GM12878 (cell line): ENCODE measurements at regions not wholly inside any gene's neighbourhood (a gene's known extent, or its start where the extent isn't known, plus 50 kb on each side); places are given as distances from the start of the nearest gene placed in this dataset.

Experiments used
- ATAC-seq: fragments of 200-7000 bp; cut with Tn5 transposase; 3 replicates; pipeline ENCODE4 v1.9.1; 2020; ENCODE audit warnings: mild to moderate bottlenecking, moderate library complexity
- BruUV-seq: library from RNA; stranded (reverse); fragments of 400-500 nt; replicated peaks from 2 replicates; lab custom pipeline; 2021; lab: Mats Ljungman, UMichigan
- CTCF ChIA-PET: fragments of 300-600 bp; sonication (Branson Sonifier 250); formaldehyde crosslinking; extraction: SDS; loops from one replicate; lab custom pipeline; 2021; ENCODE audit warnings: inconsistent platforms; lab: Yijun Ruan, JAX
- POLR2A ChIA-PET: fragments of 350-600 bp; formaldehyde crosslinking; extraction: SDS; loops from one replicate; lab custom pipeline; 2021; ENCODE audit warnings: inconsistent platforms; lab: Charles Lee
- RAD21 ChIA-PET: fragments of 300-600 bp; sonication (Branson Sonifier 250); formaldehyde crosslinking; loops from one replicate; lab custom pipeline; 2023; ENCODE audit warnings: antibody characterized with exemption; ENCODE audit not compliant: unreplicated experiment; lab: Charles Lee
- SMC1A ChIA-PET: fragments of 300-600 bp; sonication (Branson Sonifier 250); formaldehyde crosslinking; loops from one replicate; lab custom pipeline; 2023; ENCODE audit not compliant: unreplicated experiment, uncharacterized antibody; lab: Charles Lee
- DNase-seq: peaks from one replicate; pipeline ENCODE4 v3.0.0-alpha.2; 2011; ENCODE audit warnings: low read depth, low spot score
- FAIRE-seq: peaks from 3 replicates; lab custom pipeline; 2011; peaks lifted over from hg19 to GRCh38; lab: Jason Lieb, UNC
- H2AFZ ChIP-seq: 2 replicates; pipeline ENCODE4 v1.6.0; 2011; ENCODE audit warnings: low read depth, low read length, control low read depth; ENCODE audit not compliant: control insufficient read depth
- H3K27ac ChIP-seq: 2 replicates; pipeline ENCODE4 v1.5.1; 2011; ENCODE audit warnings: control low read depth; ENCODE audit not compliant: control insufficient read depth, insufficient read depth
- H3K27me3 ChIP-seq, 2 experiments: replicated peaks in 1 of 2; 2 replicates each; pipeline versions ENCODE4 v1.6.0 to v1.6.1; 2011; ENCODE audit warnings: low read length in 1 of 2; ENCODE audit not compliant: control insufficient read depth in 2 of 2, insufficient read depth in 2 of 2
- H3K36me3 ChIP-seq, 2 experiments: 2 replicates each; pipeline ENCODE4 v1.5.1; 2011; ENCODE audit warnings: low read length in 1 of 2; ENCODE audit not compliant: control insufficient read depth in 2 of 2, insufficient read depth in 2 of 2
- H3K4me1 ChIP-seq: 2 replicates; pipeline ENCODE4 v1.6.1; 2011; ENCODE audit warnings: mild to moderate bottlenecking, low read length, moderate library complexity, mixed read lengths; ENCODE audit not compliant: control insufficient read depth, insufficient read depth
- H3K4me2 ChIP-seq: 2 replicates; pipeline ENCODE4 v1.6.0; 2011; ENCODE audit warnings: control low read depth; ENCODE audit not compliant: control insufficient read depth, insufficient read depth
- H3K4me3 ChIP-seq: fragments of 200-600 bp; sonication (generic); 2 replicates; pipeline ENCODE4 v1.5.1; 2016
- H3K79me2 ChIP-seq: 2 replicates; pipeline ENCODE4 v1.6.0; 2011; ENCODE audit warnings: low read length; ENCODE audit not compliant: control insufficient read depth, insufficient read depth
- H3K9ac ChIP-seq: 2 replicates; pipeline ENCODE4 v1.8.0; 2011; ENCODE audit warnings: low read length, control low read depth, mixed read lengths; ENCODE audit not compliant: control insufficient read depth, insufficient read depth
- H3K9me3 ChIP-seq: replicated peaks from 3 replicates; pipeline ENCODE4 v1.5.1; 2011; ENCODE audit warnings: mild to moderate bottlenecking, low read length; ENCODE audit not compliant: control insufficient read depth, insufficient read depth
- H4K20me1 ChIP-seq: 2 replicates; pipeline ENCODE4 v1.6.0; 2011; ENCODE audit not compliant: control insufficient read depth, insufficient read depth
- ATF7 ChIP-seq: fragments of 450-650 bp; IDR thresholded peaks from 2 replicates; pipeline ENCODE4 v1.6.1; 2016; ENCODE audit warnings: low read depth, mild to moderate bottlenecking
- CHD2 ChIP-seq: IDR thresholded peaks from 2 replicates; pipeline ENCODE4 v1.6.1; 2011; ENCODE audit warnings: low read depth, low read length, improper control_type of control experiment, borderline replicate concordance
- CTCF ChIP-seq, 3 experiments: IDR thresholded peaks in 2 of 3; conservative IDR thresholded peaks in 1 of 3; 2 replicates each; pipeline ENCODE4 v1.5.1; 2011; ENCODE audit warnings: low read depth in 3 of 3, low read length in 3 of 3, mild to moderate bottlenecking in 3 of 3, control low read depth in 2 of 3, moderate library complexity in 2 of 3, inconsistent platforms in 1 of 3, mixed read lengths in 1 of 3; ENCODE audit not compliant: control insufficient read depth in 2 of 3, insufficient read depth in 1 of 3; ENCODE audit errors: extremely low read depth in 1 of 3
- DPF2 ChIP-seq: fragments of 450-650 bp; IDR thresholded peaks from 2 replicates; pipeline ENCODE4 v1.6.1; 2017; ENCODE audit warnings: mild to moderate bottlenecking
- HDAC2 ChIP-seq: fragments of 200-600 bp; sonication (generic); IDR thresholded peaks from 2 replicates; pipeline ENCODE4 v1.6.1; 2017
- LARP7 ChIP-seq: fragments of 450-650 bp; IDR thresholded peaks from 2 replicates; pipeline ENCODE4 v1.6.1; 2017; ENCODE audit warnings: mild to moderate bottlenecking
- MEF2B ChIP-seq: fragments of 450-650 bp; IDR thresholded peaks from 2 replicates; pipeline ENCODE4 v1.6.1; 2018; ENCODE audit warnings: mild to moderate bottlenecking, moderate library complexity; ENCODE audit not compliant: partially characterized antibody, poor library complexity, severe bottlenecking
- NR2F1 ChIP-seq: fragments of 450-650 bp; conservative IDR thresholded peaks from 2 replicates; pipeline ENCODE4 v1.6.1; 2017; ENCODE audit warnings: mild to moderate bottlenecking
- POLR2A ChIP-seq: IDR thresholded peaks from 2 replicates; pipeline ENCODE4 v1.6.1; 2011; ENCODE audit warnings: low read depth, mild to moderate bottlenecking, low read length
- RELB ChIP-seq: fragments of 450-650 bp; IDR thresholded peaks from 2 replicates; pipeline ENCODE4 v1.6.1; 2017; ENCODE audit warnings: low read depth, mild to moderate bottlenecking, moderate library complexity
- SIN3A ChIP-seq: IDR thresholded peaks from 2 replicates; pipeline ENCODE4 v1.6.1; 2012; ENCODE audit warnings: low read depth, low read length, improper control_type of control experiment
- SIX5 ChIP-seq: IDR thresholded peaks from 2 replicates; pipeline ENCODE4 v1.6.1; 2011; ENCODE audit warnings: mild to moderate bottlenecking, low read depth, low read length, moderate library complexity; ENCODE audit not compliant: severe bottlenecking
- SPI1 ChIP-seq: IDR thresholded peaks from 2 replicates; pipeline ENCODE4 v1.6.1; 2011; ENCODE audit warnings: low read depth, mild to moderate bottlenecking, low read length, moderate library complexity, borderline replicate concordance; ENCODE audit not compliant: insufficient read depth
- WRNIP1 ChIP-seq: IDR thresholded peaks from 2 replicates; pipeline ENCODE4 v1.6.1; 2011; ENCODE audit warnings: low read depth, low read length, improper control_type of control experiment, borderline replicate concordance
- WGBS: methylation state at CpG from one replicate; pipeline ENCODE4 v1.1.6; 2016; ENCODE audit warnings: low lambda C conversion rate; ENCODE audit not compliant: insufficient replicate concordance, insufficient coverage; ENCODE audit errors: missing lambda C conversion rate; 5-methylcytosine and 5-hydroxymethylcytosine counted together
- in situ Hi-C: fragments of 300-500 bp; cut with MboI; formaldehyde crosslinking; loops from 9 replicates; pipeline ENCODE4 v1.14.3; 2018; ENCODE audit warnings: mixed read lengths
- intact Hi-C: fragments of 100-400 bp; cut with micrococcal nuclease; formaldehyde crosslinking; loops from one replicate; pipeline ENCODE4 v1.14.2; 2022; ENCODE audit not compliant: unreplicated experiment

- DNase-seq, result no peak
- FAIRE-seq, result no peak
- no peaks in the 10 kb centered on the region for H3K79me2 ChIP-seq
- no peaks in the 10 kb centered on the region for H3K27me3 ChIP-seq
- no peaks in the 10 kb centered on the region; the same call in 2 of the 3 replicates for H3K9me3 ChIP-seq
- in situ Hi-C loops, result no loop called here
- no peak overlapping the region for H3K27ac ChIP-seq
- ChIA-PET CTCF (no interaction called here), POLR2A (no interaction called here), RAD21 (no interaction called here), SMC1A (interaction anchor here (2.1 kb wide), 1 partner anchor 11 kb away, joined by 7 read pairs; no protein-coding TSS in a partner anchor)
- no peaks in the 10 kb centered on the region for H3K36me3 ChIP-seq
- no peak overlapping the region for H3K4me2 ChIP-seq
- no peak overlapping the region for H3K9ac ChIP-seq
- 2% methylated on average over 3 of the region's 3 CpGs for whole genome bisulfite sequencing
- no peak overlapping the region for H2AFZ ChIP-seq
- intact Hi-C loops, result no loop called here
- no peak overlapping the region for H3K4me3 ChIP-seq
- ATAC-seq, result no peak
- no peak for TF ChIP-seq LARP7
- no peak for TF ChIP-seq CHD2
- no peak for TF ChIP-seq ATF7
- no peak for TF ChIP-seq RELB
- TF ChIP-seq MEF2B, result no peak
- no peak for TF ChIP-seq WRNIP1
- TF ChIP-seq NR2F1, result no peak
- no peak for TF ChIP-seq CTCF (IDR thresholded peaks at IDR 0.05 in 2 of 3, conservative IDR thresholded peaks at IDR 0.05 in 1 of 3; ENCODE audit: control insufficient read depth in 2 of 3, extremely low read depth in 1 of 3, insufficient read depth in 1 of 3, low read depth in 3 of 3, low read length in 3 of 3)
- no peak for TF ChIP-seq SIX5
- no peak for TF ChIP-seq HDAC2
- TF ChIP-seq DPF2, result no peak
- no peak for TF ChIP-seq SPI1
- no peak for TF ChIP-seq POLR2A
- no peak for TF ChIP-seq SIN3A
- H4K20me1 ChIP-seq, result no peaks in the 10 kb centered on the region
- no peaks in the 10 kb centered on the region for H3K4me1 ChIP-seq
- no TSS peak for BruUV-seq
Observed at GRCh38 chr18:77815666-77816338, 566.2 kb downstream of the GALR1 start.
